NCI-H510A (cell line): ENCODE measurements at regions not wholly inside any gene's neighbourhood (a gene's known extent, or its start where the extent isn't known, plus 50 kb on each side); places are given as distances from the start of the nearest gene placed in this dataset.
"Not testable (repeated sequence)": the region's sequence is repeated elsewhere in the genome, so short reads cannot be mapped to it uniquely, and the experiment has no call there.

Experiments used
- DNase-seq: peaks from one replicate; lab custom pipeline; 2025; lab: John Stamatoyannopoulos, UW

- DNase-seq: no peak
Measured at GRCh38 chr3:78424656-78425055, 1343.1 kb downstream of the ROBO1 start.

- DNase-seq: no peak
Measured at GRCh38 chr3:78426454-78426853, 1341.3 kb downstream of the ROBO1 start.

GRCh38 chr3:78427303-78427702 lies 1340.5 kb downstream of the ROBO1 start:
- no peak for DNase-seq

- DNase-seq: no peak
Measured at GRCh38 chr3:78430741-78431140, 1337.1 kb downstream of the ROBO1 start.

DNA sequence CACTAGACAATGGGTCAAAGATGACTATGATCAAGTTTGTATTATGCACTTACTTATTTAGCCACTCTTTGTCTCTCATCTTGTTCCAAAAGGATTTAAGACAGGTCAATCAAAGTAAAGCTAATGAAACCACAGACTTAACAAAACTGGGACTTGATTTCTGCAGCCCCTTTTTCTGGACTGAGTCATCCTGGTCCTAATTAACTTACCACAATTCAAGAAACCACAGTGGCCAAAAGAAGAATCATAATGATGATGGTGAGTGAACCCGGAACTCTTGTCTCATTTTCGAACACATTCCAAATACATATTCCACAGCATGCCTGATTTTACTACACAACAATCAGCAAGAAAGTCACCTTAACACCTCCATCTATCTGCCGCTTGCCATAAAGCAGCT lies 1333.0 kb downstream of the ROBO1 start:
- no peak for DNase-seq

DNA sequence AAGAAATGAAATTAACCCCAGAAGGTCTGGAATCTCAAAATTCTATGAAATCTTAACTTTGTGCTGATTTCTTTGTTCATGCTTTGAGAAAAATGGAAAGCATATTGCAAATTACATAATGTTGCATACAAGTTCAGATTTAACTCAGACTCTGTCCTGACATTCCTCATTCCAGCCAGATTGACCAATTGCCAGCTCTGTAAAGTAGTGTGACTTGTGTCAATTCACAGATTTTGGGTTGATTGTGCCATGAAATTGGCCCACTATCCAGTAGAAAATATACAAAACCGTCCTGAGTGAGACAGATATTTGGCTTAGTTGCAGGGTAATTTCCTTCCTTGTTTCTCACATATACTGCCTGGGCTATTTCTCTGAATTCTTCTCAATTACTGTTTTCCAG lies 1312.6 kb downstream of the ROBO1 start:
- no peak for DNase-seq

GRCh38 chr3:78455712-78456433 lies 1311.9 kb downstream of the ROBO1 start:
- DNase-seq: no peak

DNA sequence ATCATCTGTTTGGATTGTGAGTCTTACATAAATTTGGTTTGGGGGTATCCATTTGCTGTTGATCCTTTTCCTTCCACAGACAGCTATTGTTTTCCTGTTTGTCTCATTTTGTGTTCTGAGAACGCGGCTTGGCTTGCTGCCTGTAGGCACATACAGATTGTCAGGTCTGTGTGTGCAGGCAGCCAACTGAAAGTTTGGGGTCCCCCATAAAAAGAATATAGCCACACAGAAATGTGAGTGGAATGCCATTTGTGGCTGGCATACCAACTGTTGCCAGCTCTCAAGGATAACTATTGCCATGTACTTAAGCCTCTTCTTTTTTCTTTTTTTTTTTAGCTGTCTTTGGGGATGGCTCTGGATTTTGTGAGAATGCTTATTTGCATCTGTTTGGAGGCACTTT lies 1308.0 kb downstream of the ROBO1 start:
- no peak for DNase-seq

DNA sequence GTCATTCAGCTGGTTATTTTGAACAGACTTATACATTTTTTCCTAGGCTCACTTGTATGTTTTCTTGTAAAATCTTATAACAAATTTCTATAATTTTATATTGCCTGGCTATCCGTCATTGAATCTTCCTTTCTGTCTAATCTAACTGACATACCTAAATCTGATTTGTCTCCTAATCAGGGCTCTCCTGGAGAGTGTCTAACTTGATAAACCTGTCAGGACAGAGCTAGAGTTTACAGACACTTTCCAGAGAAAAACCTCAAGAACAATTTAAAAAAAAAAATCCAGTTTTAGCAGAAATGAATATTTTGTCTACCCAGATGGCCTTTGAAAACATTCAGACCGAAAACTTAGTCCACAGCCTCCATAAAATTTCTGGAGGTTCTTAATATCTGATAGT lies 1305.8 kb downstream of the ROBO1 start:
- DNase-seq: no peak

- no peak for DNase-seq
Measured at GRCh38 chr3:78476076-78476475, 1291.7 kb downstream of the ROBO1 start.

DNA sequence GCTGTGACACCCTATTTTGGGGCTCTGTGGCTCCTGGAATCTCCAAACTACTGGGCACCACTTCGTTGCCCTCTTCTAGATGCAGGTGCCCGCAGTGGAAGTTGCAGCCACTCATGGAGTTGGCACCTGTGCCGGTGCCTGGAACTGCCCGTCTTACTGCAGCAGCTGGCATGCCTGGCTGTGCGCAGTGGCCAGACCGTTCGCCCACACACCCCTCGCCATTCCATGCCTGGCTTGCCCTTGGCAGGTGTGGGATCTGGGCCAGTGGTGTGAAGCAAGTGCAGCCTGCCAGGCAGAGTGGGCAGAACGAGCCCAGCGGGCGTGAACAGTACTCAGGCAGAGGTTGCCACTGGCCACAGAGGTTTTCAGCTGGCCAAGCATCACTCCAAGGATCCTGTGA lies 1286.7 kb downstream of the ROBO1 start:
- DNase-seq: no peak

DNA sequence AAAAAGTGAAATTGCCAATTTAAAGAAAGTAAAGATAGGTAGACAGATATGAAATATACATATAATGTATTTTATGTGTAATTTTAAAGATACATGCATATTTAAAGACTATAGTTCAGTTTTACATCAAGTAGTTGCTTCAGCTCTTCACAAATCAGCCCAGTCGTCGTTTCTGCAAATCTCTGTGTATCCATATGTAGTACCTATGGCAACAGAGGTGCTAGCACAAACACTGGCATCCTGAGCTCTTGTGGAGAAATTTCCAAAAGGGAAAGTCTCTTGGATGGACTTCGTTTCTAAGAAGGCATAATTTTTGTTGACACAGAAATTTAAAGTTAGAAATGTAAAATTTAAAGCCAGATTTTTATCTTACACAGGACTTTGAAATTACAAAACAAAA lies 1284.7 kb downstream of the ROBO1 start:
- no peak for DNase-seq

DNA sequence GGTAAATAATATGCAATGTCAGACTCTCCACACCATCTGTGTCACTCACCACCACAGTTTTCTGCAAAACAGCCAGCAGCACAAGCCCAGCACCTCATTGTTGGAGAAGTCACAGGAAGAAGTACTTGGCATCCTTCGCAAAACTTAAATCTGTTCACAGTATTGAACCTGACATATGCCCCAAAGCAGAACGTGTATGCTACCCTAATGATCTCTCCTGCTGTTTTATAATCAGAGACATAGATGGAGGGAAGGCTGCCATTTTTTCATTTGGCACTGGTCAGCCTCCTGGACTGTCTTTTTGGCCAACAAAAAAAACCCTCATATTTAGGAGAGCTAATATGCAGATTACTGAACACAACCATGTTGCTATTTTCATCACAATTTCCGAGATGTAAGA lies 1272.9 kb downstream of the ROBO1 start:
- no peak for DNase-seq

DNA sequence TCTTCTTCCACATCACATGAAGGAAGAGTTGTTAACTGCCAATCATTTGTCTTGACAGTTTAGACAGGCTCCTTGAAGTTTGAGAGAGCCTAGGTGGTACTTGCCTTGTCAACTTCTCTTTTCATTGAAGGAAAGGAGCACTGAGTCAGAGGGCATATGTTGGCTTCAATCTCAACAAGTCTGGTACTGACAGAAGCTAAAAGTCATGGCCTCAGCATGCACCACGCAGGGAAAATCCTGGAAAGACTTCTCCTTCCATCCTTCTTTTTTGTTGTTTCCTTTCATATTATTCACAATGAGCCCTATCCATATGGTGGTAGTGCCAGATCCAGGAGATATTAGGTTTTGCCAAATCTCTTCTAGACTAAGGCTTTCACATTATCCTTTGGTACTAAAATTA lies 1272.5 kb downstream of the ROBO1 start:
- DNase-seq: no peak

DNA sequence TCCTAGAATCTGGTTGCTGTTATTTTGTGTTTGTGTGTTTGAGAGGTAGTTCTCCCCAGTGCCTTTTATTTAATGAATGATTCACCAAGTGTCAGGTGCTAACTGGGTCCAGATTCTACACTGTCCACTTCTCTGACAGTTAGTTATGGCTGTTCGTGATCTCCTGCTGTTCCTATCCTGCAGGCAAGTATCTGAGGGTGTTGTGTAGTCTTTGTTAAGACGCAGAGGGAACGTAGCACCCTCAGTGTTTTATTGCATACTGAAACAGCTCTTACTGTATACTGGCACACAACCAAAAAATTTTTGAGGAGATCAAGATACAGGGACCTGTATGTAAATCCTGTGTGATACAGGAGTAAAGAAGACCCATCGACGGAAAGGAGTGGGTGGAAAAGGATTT lies 1271.3 kb downstream of the ROBO1 start:
- no peak for DNase-seq

GRCh38 chr3:78497021-78497420 lies 1270.8 kb downstream of the ROBO1 start:
- DNase-seq: no peak

- DNase-seq: no peak
Measured at GRCh38 chr3:78497767-78498166, 1270.0 kb downstream of the ROBO1 start.

DNA sequence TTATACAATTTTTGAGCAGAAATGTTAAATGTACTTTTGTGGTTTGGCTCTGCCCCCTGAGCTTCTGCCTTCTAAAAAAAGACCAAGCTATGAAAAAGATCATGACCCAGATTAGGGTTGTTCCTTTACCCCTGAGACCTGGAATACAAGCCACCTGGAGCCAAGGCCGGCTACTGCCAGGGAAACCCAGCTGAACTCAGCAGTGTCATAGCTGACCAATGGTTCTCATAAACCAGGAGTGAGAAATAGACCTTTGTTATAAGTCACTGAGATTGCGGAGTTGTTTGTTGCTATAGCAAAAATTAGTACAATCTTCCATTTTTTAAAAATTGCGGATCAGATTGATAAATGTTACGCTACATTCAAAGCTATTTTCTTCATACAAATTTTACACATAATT lies 1261.7 kb downstream of the ROBO1 start:
- DNase-seq: no peak

GRCh38 chr3:78506581-78507195 lies 1261.1 kb downstream of the ROBO1 start:
- no peak for DNase-seq

DNA sequence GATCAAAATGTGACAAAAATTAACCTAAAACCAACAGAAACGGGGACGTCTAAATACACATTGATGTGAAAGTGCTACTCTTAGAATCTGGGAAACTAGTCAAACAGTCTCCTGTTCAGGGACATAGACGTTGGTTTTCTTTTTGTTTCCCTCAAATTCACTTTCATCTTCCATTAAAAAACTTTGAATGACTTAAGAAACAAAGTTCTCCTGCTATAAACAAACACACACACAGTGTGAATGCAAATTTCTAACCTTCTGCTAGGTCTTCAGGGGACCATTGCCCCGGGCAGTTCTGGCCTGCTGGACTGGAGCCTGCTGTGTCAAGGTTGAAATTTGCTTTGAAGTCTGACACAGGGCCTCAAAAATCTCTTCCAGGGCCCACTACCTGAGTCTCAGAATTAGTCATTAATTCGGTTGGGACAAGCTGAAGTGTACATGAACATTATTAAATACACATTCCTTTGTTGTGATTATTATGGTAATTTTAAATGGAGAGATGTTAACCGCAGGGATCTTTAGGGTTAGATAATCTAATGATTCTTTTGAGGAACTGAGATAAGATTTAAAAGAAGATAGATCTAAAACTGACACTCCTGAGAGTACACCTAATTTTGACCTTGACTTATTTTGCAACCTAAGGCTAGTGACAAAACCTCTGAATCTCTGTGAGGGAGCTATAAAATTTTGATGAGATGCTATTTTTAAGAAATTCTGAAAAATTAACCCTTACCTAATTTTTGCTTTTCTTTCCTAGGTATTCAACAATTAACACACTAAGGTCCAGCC lies 1260.4 kb downstream of the ROBO1 start:
- DNase-seq: no peak

DNA sequence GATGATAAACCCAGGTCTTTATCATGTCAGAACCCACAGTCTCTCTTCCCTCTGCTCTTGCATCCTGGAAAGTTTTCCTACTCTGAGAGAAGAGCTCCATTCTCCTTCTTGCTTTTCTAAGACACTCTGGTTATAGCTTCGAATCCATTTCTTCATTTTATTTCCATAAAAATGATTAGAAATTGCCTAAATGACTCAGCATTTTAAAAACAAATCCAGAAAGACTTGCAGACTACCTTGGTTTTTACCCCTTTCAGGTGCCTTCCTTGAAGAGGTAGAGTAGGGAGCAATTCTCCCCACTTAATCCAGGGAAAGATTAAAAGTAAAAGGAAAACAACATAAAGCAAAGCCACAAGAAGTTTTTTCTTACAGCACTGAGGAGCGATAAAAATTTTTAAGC lies 1256.0 kb downstream of the ROBO1 start:
- no peak for DNase-seq

DNA sequence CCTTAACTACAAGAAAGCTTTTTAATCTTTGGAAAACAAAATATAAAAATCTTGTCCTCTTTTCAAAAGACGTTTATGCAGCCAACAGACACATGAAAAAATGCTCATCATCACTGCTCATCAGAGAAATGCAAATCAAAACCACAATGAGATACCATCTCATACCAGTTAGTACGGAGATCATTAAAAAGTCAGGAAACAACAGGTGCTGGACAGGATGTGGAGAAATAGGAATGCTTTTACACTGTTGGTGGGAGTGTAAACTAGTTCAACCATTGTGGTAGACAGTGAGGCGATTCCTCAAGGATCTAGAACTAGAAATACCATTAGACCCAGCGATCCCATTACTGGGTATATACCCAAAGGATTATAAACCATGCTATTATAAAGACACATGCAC lies 1255.0 kb downstream of the ROBO1 start:
- DNase-seq: not testable (repeated sequence)

DNA sequence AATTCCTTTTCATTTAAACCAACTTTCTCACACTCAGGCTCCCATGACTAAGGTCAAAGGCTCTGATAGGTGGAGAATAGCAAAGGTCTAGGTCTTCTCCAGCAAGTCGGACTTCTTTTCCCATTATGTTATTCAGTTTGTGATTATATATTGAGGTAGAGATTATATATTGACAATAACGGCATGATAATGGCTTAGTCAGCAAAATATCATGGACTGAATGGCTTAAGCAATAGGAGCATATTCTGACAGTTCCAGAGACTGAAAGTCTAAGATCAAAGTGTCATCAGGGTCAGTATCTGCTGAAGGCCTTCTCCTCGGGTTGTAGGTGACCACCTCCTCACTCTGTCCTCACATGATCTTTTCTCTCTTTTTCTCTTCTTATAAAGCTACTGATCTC lies 1251.4 kb downstream of the ROBO1 start:
- DNase-seq: no peak
